ENCODE measurements at regions not wholly inside any gene's neighbourhood (a gene's known extent, or its start where the extent isn't known, plus 50 kb on each side); places are given as distances from the start of the nearest gene placed in this dataset.

GRCh38 chr16:73172973-73173709 lies 125.2 kb upstream of the ZFHX3 start:
- TF ChIP-seq CTCF (IDR thresholded peaks at IDR 0.05 in 8 of 11, conservative IDR thresholded peaks at IDR 0.05 in 3 of 11) (peak in 1 of 11 experiments; percentile 29), POLR2A (IDR thresholded peaks at IDR 0.05) (no peak), POLR2AphosphoS5 (IDR thresholded peaks at IDR 0.05) (no peak)

Data from spleen (tissue), 7 donors.